HepG2 (cell line): ENCODE measurements at regions not wholly inside any gene's neighbourhood (a gene's known extent, or its start where the extent isn't known, plus 50 kb on each side); places are given as distances from the start of the nearest gene placed in this dataset.

Source experiments
- ATAC-seq: fragments of 200-7000 bp; cut with Tn5 transposase; 3 replicates; pipeline ENCODE4 v1.9.1; 2020; ENCODE audit warnings: mild to moderate bottlenecking, moderate library complexity
- BruUV-seq: library from RNA; stranded (reverse); fragments of 400-500 nt; replicated peaks from 2 replicates; lab custom pipeline; 2021; lab: Mats Ljungman, UMichigan
- CTCF ChIA-PET: fragments of 300-600 bp; formaldehyde crosslinking; extraction: SDS; loops from one replicate; lab custom pipeline; 2021; ENCODE audit warnings: low total read pairs, inconsistent platforms, low intra/inter-chr PET ratio; lab: Yijun Ruan, JAX
- POLR2A ChIA-PET: fragments of 350-600 bp; sonication (Branson Sonifier 250); formaldehyde crosslinking; loops from one replicate; lab custom pipeline; 2020; ENCODE audit warnings: antibody characterized with exemption, inconsistent platforms; lab: Yijun Ruan, JAX
- DNase-seq: peaks from one replicate; pipeline ENCODE4 v3.0.0-alpha.2; 2015; ENCODE audit warnings: low spot score
- FAIRE-seq: peaks from 3 replicates; lab custom pipeline; 2011; peaks lifted over from hg19 to GRCh38; lab: Jason Lieb, UNC
- H2AFZ ChIP-seq: one replicate; pipeline ENCODE4 v1.6.1; 2011; ENCODE audit warnings: low read length, inconsistent platforms
- H3K27ac ChIP-seq: fragments of 300-600 bp; 3 replicates; pipeline ENCODE4 v1.8.0; 2011; ENCODE audit warnings: mixed run types, mild to moderate bottlenecking, mixed read lengths, low read length, inconsistent platforms; ENCODE audit not compliant: insufficient read depth; ENCODE audit errors: extremely low read length
- H3K27me3 ChIP-seq, 2 experiments: fragments of 200-600 bp in 1 of 2; 2 replicates in 1 of 2; 3 replicates in 1 of 2; pipeline versions ENCODE4 v1.6.0 to v1.8.0; 2011; ENCODE audit warnings: low read length in 2 of 2, mild to moderate bottlenecking in 2 of 2, moderate library complexity in 2 of 2, inconsistent platforms in 1 of 2; ENCODE audit not compliant: insufficient read depth in 2 of 2, control insufficient read depth in 1 of 2
- H3K36me3 ChIP-seq, 2 experiments: fragments of 200-600 bp in 1 of 2; replicated peaks in 1 of 2; 2 replicates in 1 of 2; 3 replicates in 1 of 2; pipeline versions ENCODE4 v1.5.1 to v1.8.0; 2011; ENCODE audit warnings: low read length in 2 of 2, inconsistent platforms in 1 of 2; ENCODE audit not compliant: insufficient read depth in 2 of 2, control insufficient read depth in 1 of 2
- H3K4me1 ChIP-seq: 2 replicates; pipeline ENCODE4 v1.5.1; 2012; ENCODE audit warnings: low read length, inconsistent platforms; ENCODE audit not compliant: insufficient read depth
- H3K4me2 ChIP-seq: 2 replicates; pipeline ENCODE4 v1.6.0; 2011; ENCODE audit warnings: low read depth, low read length, inconsistent platforms
- H3K4me3 ChIP-seq, 3 experiments: fragments of 200-600 bp in 1 of 3; sonication (generic), shearing (Covaris generic) in 1 of 3; replicated peaks in 1 of 3; 2 replicates each; pipeline ENCODE4 v1.5.1; 2011 to 2016; ENCODE audit warnings: low read length in 3 of 3, inconsistent platforms in 2 of 3, low read depth in 2 of 3, mild to moderate bottlenecking in 2 of 3, control low read depth in 1 of 3, mixed read lengths in 1 of 3; ENCODE audit not compliant: insufficient read depth in 1 of 3
- H3K79me2 ChIP-seq: one replicate; pipeline ENCODE4 v1.6.1; 2011; ENCODE audit warnings: low read length, inconsistent platforms; ENCODE audit not compliant: insufficient read depth
- H3K9ac ChIP-seq: 2 replicates; pipeline ENCODE4 v1.6.0; 2011; ENCODE audit warnings: mild to moderate bottlenecking, low read depth, low read length, inconsistent platforms; ENCODE audit not compliant: insufficient read depth
- H3K9me3 ChIP-seq: 2 replicates; pipeline ENCODE4 v1.5.1; 2012; ENCODE audit warnings: mild to moderate bottlenecking, low read length
- H4K20me1 ChIP-seq: 2 replicates; pipeline ENCODE4 v1.6.0; 2011; ENCODE audit warnings: inconsistent platforms, mild to moderate bottlenecking, low read length, moderate library complexity; ENCODE audit not compliant: insufficient read depth
- DMAP1 ChIP-seq: IDR thresholded peaks from 2 replicates; pipeline ENCODE4 v1.6.1; 2016
- HNF4G ChIP-seq, 2 experiments: sonication (generic) in 1 of 2; formaldehyde crosslinking in 1 of 2; IDR thresholded peaks; 2 replicates each; pipeline versions ENCODE4 v1.4.0 to v1.6.1; 2011 to 2020; ENCODE audit warnings: borderline replicate concordance in 2 of 2, low read depth in 2 of 2, mild to moderate bottlenecking in 2 of 2, low read length in 1 of 2, missing genetic modification reagents in 1 of 2, moderate library complexity in 1 of 2
- IRF2 ChIP-seq: IDR thresholded peaks from 2 replicates; pipeline ENCODE4 v1.6.1; 2018; ENCODE audit warnings: missing genetic modification reagents, missing compliant biosample characterization
- JARID2 ChIP-seq: sonication (generic); formaldehyde crosslinking; IDR thresholded peaks from 2 replicates; pipeline ENCODE4 v1.8.1; 2023; ENCODE audit warnings: missing genetic modification reagents, inconsistent platforms; ENCODE audit not compliant: insufficient replicate concordance
- KDM6A ChIP-seq: IDR thresholded peaks from 2 replicates; pipeline ENCODE4 v1.6.1; 2016; ENCODE audit warnings: low read depth
- KLF12 ChIP-seq: sonication (generic); formaldehyde crosslinking; IDR thresholded peaks from 2 replicates; pipeline ENCODE4 v1.4.0; 2020; ENCODE audit warnings: missing genetic modification reagents, borderline replicate concordance
- MBD4 ChIP-seq: IDR thresholded peaks from 2 replicates; pipeline ENCODE4 v1.6.1; 2012; ENCODE audit warnings: low read length, inconsistent platforms, borderline replicate concordance
- NR3C1 ChIP-seq: sonication (generic); formaldehyde crosslinking; IDR thresholded peaks from 2 replicates; pipeline ENCODE4 v1.4.0; 2020; ENCODE audit warnings: missing genetic modification reagents
- PHF21A ChIP-seq: sonication (generic); formaldehyde crosslinking; IDR thresholded peaks from 2 replicates; pipeline ENCODE4 v1.5.0; 2020; ENCODE audit warnings: mild to moderate bottlenecking, missing genetic modification reagents
- REST ChIP-seq, 2 experiments: IDR thresholded peaks; 2 replicates each; pipeline ENCODE4 v1.6.1; 2011 to 2012; ENCODE audit warnings: low read length in 2 of 2, borderline replicate concordance in 1 of 2, low read depth in 1 of 2, mild to moderate bottlenecking in 1 of 2, moderate library complexity in 1 of 2
- STAT5B ChIP-seq: sonication (generic); formaldehyde crosslinking; IDR thresholded peaks from 2 replicates; pipeline ENCODE4 v1.4.0; 2020; ENCODE audit warnings: missing genetic modification reagents
- SYNCRIP ChIP-seq: fragments of 200-400 bp; formaldehyde crosslinking; IDR thresholded peaks from 2 replicates; pipeline ENCODE4 v1.6.1; 2018; ENCODE audit warnings: mild to moderate bottlenecking, low read depth, low read length; ENCODE audit not compliant: insufficient read depth
- ZBTB4 ChIP-seq: sonication (generic); formaldehyde crosslinking; IDR thresholded peaks from 2 replicates; pipeline ENCODE4 v1.4.0; 2020; ENCODE audit warnings: missing genetic modification reagents, mild to moderate bottlenecking, borderline replicate concordance
- ZBTB8A ChIP-seq: sonication (generic); formaldehyde crosslinking; IDR thresholded peaks from 2 replicates; pipeline ENCODE4 v1.4.0; 2020; ENCODE audit warnings: mild to moderate bottlenecking, low read depth, missing genetic modification reagents, borderline replicate concordance
- ZNF251 ChIP-seq: sonication (generic); formaldehyde crosslinking; IDR thresholded peaks from 2 replicates; pipeline ENCODE4 v1.9.0; 2021; ENCODE audit warnings: mild to moderate bottlenecking, missing genetic modification reagents
- in situ Hi-C: cut with HindIII; loops from 2 replicates; pipeline ENCODE4 v1.10.0; 2017; ENCODE audit warnings: low pct_unique_long_range_greater_than_20kb; ENCODE audit not compliant: extremely low pct_ligation_motif_present
- intact Hi-C: fragments of 100-400 bp; cut with micrococcal nuclease; formaldehyde crosslinking; loops from one replicate; pipeline ENCODE4 v1.10.0; 2022; ENCODE audit not compliant: unreplicated experiment
- TF ChIP-seq, protein P1 (sequence below): sonication (generic); formaldehyde crosslinking; IDR thresholded peaks from 2 replicates; pipeline ENCODE4 v1.4.0; 2020; ENCODE audit warnings: missing genetic modification reagents

- no peak overlapping the region for H2AFZ ChIP-seq
- TF ChIP-seq SYNCRIP (no peak), ZBTB8A (no peak), HNF4G (IDR thresholded peaks at IDR 0.05; ENCODE audit: borderline replicate concordance, low read depth, low read length) (no peak), HNF4G (CRISPR knock-in tag; IDR thresholded peaks at IDR 0.05; ENCODE audit: borderline replicate concordance, low read depth) (no peak), ZBTB4 (no peak), DMAP1 (no peak), IRF2 (CRISPR knock-in tag) (no peak), KLF12 (CRISPR knock-in tag) (no peak), PHF21A (CRISPR knock-in tag) (no peak), ZNF251 (no peak), REST (IDR thresholded peaks at IDR 0.05; ENCODE audit: borderline replicate concordance in 1 of 2, low read depth in 1 of 2, low read length in 2 of 2) (no peak), MBD4 (no peak), NR3C1 (CRISPR knock-in tag) (no peak), STAT5B (no peak), KDM6A (CRISPR knock-in tag) (no peak), JARID2 (CRISPR knock-in tag) (no peak)
- TF ChIP-seq, protein P1, sequence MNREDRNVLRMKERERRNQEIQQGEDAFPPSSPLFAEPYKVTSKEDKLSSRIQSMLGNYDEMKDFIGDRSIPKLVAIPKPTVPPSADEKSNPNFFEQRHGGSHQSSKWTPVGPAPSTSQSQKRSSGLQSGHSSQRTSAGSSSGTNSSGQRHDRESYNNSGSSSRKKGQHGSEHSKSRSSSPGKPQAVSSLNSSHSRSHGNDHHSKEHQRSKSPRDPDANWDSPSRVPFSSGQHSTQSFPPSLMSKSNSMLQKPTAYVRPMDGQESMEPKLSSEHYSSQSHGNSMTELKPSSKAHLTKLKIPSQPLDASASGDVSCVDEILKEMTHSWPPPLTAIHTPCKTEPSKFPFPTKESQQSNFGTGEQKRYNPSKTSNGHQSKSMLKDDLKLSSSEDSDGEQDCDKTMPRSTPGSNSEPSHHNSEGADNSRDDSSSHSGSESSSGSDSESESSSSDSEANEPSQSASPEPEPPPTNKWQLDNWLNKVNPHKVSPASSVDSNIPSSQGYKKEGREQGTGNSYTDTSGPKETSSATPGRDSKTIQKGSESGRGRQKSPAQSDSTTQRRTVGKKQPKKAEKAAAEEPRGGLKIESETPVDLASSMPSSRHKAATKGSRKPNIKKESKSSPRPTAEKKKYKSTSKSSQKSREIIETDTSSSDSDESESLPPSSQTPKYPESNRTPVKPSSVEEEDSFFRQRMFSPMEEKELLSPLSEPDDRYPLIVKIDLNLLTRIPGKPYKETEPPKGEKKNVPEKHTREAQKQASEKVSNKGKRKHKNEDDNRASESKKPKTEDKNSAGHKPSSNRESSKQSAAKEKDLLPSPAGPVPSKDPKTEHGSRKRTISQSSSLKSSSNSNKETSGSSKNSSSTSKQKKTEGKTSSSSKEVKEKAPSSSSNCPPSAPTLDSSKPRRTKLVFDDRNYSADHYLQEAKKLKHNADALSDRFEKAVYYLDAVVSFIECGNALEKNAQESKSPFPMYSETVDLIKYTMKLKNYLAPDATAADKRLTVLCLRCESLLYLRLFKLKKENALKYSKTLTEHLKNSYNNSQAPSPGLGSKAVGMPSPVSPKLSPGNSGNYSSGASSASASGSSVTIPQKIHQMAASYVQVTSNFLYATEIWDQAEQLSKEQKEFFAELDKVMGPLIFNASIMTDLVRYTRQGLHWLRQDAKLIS (CRISPR knock-in tag): no peak
Observed at GRCh38 chr3:159158801-159159200, 356.9 kb downstream of the MFSD1 start.

More at GRCh38 chr3:159158801-159159200, 356.9 kb downstream of the MFSD1 start:
- no peaks in the 10 kb centered on the region for H3K79me2 ChIP-seq
- no peak overlapping the region for H3K27ac ChIP-seq
- no peak overlapping the region for H3K9ac ChIP-seq
- no peak for ATAC-seq
- in situ Hi-C loops: no loop called here
- H3K36me3 ChIP-seq: no peaks in the 10 kb centered on the region
- ChIA-PET CTCF (no interaction called here), POLR2A (no interaction called here)
- intact Hi-C loops: no loop called here
- H3K9me3 ChIP-seq: no peaks in the 10 kb centered on the region
- H4K20me1 ChIP-seq: no peaks in the 10 kb centered on the region
- no peak overlapping the region for H3K4me2 ChIP-seq
- H3K4me1 ChIP-seq: no peaks in the 10 kb centered on the region
- no peak overlapping the region for H3K4me3 ChIP-seq
- no peak for DNase-seq
- no peaks in the 10 kb centered on the region for H3K27me3 ChIP-seq
- FAIRE-seq: no peak
- no TSS peak for BruUV-seq
